GM21526 (cell line): ENCODE measurements at regions not wholly inside any gene's neighbourhood (a gene's known extent, or its start where the extent isn't known, plus 50 kb on each side); places are given as distances from the start of the nearest gene placed in this dataset.
"Not testable (repeated sequence)": the region's sequence is repeated elsewhere in the genome, so short reads cannot be mapped to it uniquely, and the experiment has no call there.

ENCODE experiments used
- ATAC-seq: cut with Tn5 transposase; IDR thresholded peaks from one replicate; pipeline ENCODE4 v1.9.1; 2021; ENCODE audit warnings: moderate library complexity; ENCODE audit not compliant: unreplicated experiment, low FRiP score

GRCh38 chr6:169020821-169021220, 232.8 kb downstream of the THBS2 start:
- ATAC-seq, result no peak

GRCh38 chr6:169019727-169020491, 233.7 kb downstream of the THBS2 start:
- no peak for ATAC-seq

GRCh38 chr6:169019111-169019510, 234.5 kb downstream of the THBS2 start:
- ATAC-seq, result no peak

- no peak for ATAC-seq
Observed at GRCh38 chr6:169016758-169017157, 236.9 kb downstream of the THBS2 start.

- no peak for ATAC-seq
Observed at GRCh38 chr6:169014211-169015197, 239.1 kb downstream of the THBS2 start.

GRCh38 chr6:169009628-169010027, 244.0 kb downstream of the THBS2 start:
- no peak for ATAC-seq

GRCh38 chr6:169008641-169009257, 244.9 kb downstream of the THBS2 start:
- no peak for ATAC-seq

GRCh38 chr6:169005166-169005565, 248.5 kb downstream of the THBS2 start:
- ATAC-seq, result no peak

GRCh38 chr6:169000022-169000421, 253.6 kb downstream of the THBS2 start:
- ATAC-seq, result no peak

GRCh38 chr6:168999392-168999791, 254.3 kb downstream of the THBS2 start:
- ATAC-seq, result no peak

GRCh38 chr6:168996356-168996625, 257.4 kb downstream of the THBS2 start:
- ATAC-seq, result no peak

GRCh38 chr6:168995526-168996355, 257.9 kb downstream of the THBS2 start:
- no peak for ATAC-seq

- ATAC-seq, result no peak
Observed at GRCh38 chr6:168994956-168995355, 258.7 kb downstream of the THBS2 start.

GRCh38 chr6:168992446-168993144, 261.1 kb downstream of the THBS2 start:
- no peak for ATAC-seq

- ATAC-seq, result not testable (repeated sequence)
Observed at GRCh38 chr6:168991695-168992094, 262.0 kb downstream of the THBS2 start.

- ATAC-seq, result no peak
Observed at GRCh38 chr6:168990019-168990751, 263.5 kb downstream of the THBS2 start.

GRCh38 chr6:168989421-168989820, 264.2 kb downstream of the THBS2 start:
- ATAC-seq, result no peak

- no peak for ATAC-seq
Observed at GRCh38 chr6:168988801-168989200, 264.8 kb downstream of the THBS2 start.

- no peak for ATAC-seq
Observed at GRCh38 chr6:168988280-168988679, 265.4 kb downstream of the THBS2 start.
